Stimulated activated CD4-positive, alpha-beta T cell treated with anti-CD3 and anti-CD28 coated beads, Interleukin-4, amount 100 ng/mL, for 48 hours (primary cell): ENCODE measurements at regions not wholly inside any gene's neighbourhood (a gene's known extent, or its start where the extent isn't known, plus 50 kb on each side); places are given as distances from the start of the nearest gene placed in this dataset.
A peak's percentile ranks its signal among the peaks of the same experiment; 100 is the strongest.
"Not testable (repeated sequence)": the region's sequence is repeated elsewhere in the genome, so short reads cannot be mapped to it uniquely, and the experiment has no call there.

Source experiments
- DNase-seq, 2 donors: peaks; one replicate each; pipeline ENCODE4 v3.0.0-alpha.2; 2020; ENCODE audit warnings: low read depth in 2 of 2

- no peak for DNase-seq
These were observed 122.8 kb downstream of the ZNF365 start for GRCh38 chr10:62496925-62497324.

GRCh38 chr10:62498271-62498670, 124.1 kb downstream of the ZNF365 start:
- DNase-seq = no peak

- not testable (repeated sequence) for DNase-seq
These were observed 125.9 kb downstream of the ZNF365 start for GRCh38 chr10:62500116-62500515.

GRCh38 chr10:62501547-62501946, 127.4 kb downstream of the ZNF365 start:
- no peak for DNase-seq

- no peak for DNase-seq
These were observed 128.9 kb downstream of the ZNF365 start for GRCh38 chr10:62502995-62503613.

GRCh38 chr10:62503872-62504271, 129.7 kb downstream of the ZNF365 start:
- DNase-seq = no peak

- no peak for DNase-seq
These were observed 132.2 kb downstream of the ZNF365 start for GRCh38 chr10:62506371-62506770.

- DNase-seq = no peak
These were observed 137.1 kb downstream of the ZNF365 start for GRCh38 chr10:62511238-62511637.

GRCh38 chr10:62511656-62512055, 137.5 kb downstream of the ZNF365 start:
- DNase-seq = no peak

GRCh38 chr10:62512732-62513475, 138.7 kb downstream of the ZNF365 start:
- no peak for DNase-seq

GRCh38 chr10:62514079-62514693, 140.0 kb downstream of the ZNF365 start:
- DNase-seq = no peak

GRCh38 chr10:62517252-62517651, 143.1 kb downstream of the ZNF365 start:
- no peak for DNase-seq

- DNase-seq = peak in 1 of 2 donors; percentile 2
These were observed 153.1 kb downstream of the ZNF365 start for GRCh38 chr10:62527019-62527827.

GRCh38 chr10:62528441-62528840, 154.3 kb downstream of the ZNF365 start:
- no peak for DNase-seq

GRCh38 chr10:62529396-62529795, 155.2 kb downstream of the ZNF365 start:
- DNase-seq = no peak

- no peak for DNase-seq
These were observed 159.9 kb downstream of the ZNF365 start for GRCh38 chr10:62534031-62534430.

GRCh38 chr10:62538606-62539005, 164.4 kb downstream of the ZNF365 start:
- DNase-seq = no peak

- no peak for DNase-seq
These were observed 166.2 kb downstream of the ZNF365 start for GRCh38 chr10:62540389-62540788.

- no peak for DNase-seq
These were observed 167.6 kb downstream of the ZNF365 start for GRCh38 chr10:62541811-62542210.

- no peak for DNase-seq
These were observed 169.6 kb downstream of the ZNF365 start for GRCh38 chr10:62543571-62544355.
